Body of pancreas (tissue), 4 donors: ENCODE measurements at regions not wholly inside any gene's neighbourhood (a gene's known extent, or its start where the extent isn't known, plus 50 kb on each side); places are given as distances from the start of the nearest gene placed in this dataset.

ENCODE experiments used
- POLR2A ChIP-seq, 3 donors: fragments of 450-650 bp; IDR thresholded peaks; one replicate each; pipeline ENCODE4 v1.6.1; 2016; ENCODE audit warnings: antibody characterized with exemption in 3 of 3, mild to moderate bottlenecking in 2 of 3
- TF ChIP-seq, protein P1 (sequence below), 7 experiments: fragments of 450-650 bp in 4 of 7; fragments of 200-600 bp in 3 of 7; sonication (generic) in 3 of 7; IDR thresholded peaks; one replicate each; pipeline ENCODE4 v1.5.1; 2016 to 2019; ENCODE audit warnings: antibody characterized with exemption in 7 of 7

DNA sequence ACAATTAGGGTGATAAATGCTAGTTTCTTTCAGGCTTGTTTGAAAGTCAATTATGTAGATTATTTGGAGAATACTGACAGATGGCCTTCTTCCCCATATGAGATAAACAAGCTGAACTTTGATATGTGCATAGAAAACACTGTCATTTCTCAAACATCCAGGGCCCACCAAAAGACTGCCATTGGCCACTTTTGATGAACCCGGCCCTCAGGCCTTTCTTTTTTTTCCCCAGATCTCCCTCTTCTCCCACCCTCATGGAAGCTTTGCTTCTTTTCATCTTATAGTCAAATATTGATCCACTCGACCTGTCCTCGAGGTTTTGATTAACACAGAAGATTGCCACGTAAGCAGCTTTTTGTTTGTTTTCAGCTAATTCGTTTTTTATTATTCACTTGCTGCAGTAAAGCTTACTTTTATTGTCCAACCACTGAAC lies 377.4 kb downstream of the SMARCA1 start:
- TF ChIP-seq, protein P1, sequence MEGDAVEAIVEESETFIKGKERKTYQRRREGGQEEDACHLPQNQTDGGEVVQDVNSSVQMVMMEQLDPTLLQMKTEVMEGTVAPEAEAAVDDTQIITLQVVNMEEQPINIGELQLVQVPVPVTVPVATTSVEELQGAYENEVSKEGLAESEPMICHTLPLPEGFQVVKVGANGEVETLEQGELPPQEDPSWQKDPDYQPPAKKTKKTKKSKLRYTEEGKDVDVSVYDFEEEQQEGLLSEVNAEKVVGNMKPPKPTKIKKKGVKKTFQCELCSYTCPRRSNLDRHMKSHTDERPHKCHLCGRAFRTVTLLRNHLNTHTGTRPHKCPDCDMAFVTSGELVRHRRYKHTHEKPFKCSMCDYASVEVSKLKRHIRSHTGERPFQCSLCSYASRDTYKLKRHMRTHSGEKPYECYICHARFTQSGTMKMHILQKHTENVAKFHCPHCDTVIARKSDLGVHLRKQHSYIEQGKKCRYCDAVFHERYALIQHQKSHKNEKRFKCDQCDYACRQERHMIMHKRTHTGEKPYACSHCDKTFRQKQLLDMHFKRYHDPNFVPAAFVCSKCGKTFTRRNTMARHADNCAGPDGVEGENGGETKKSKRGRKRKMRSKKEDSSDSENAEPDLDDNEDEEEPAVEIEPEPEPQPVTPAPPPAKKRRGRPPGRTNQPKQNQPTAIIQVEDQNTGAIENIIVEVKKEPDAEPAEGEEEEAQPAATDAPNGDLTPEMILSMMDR (IDR thresholded peaks at IDR 0.05): no peak
- no peak for TF ChIP-seq POLR2A (IDR thresholded peaks at IDR 0.05)
